ENCODE measurements at regions not wholly inside any gene's neighbourhood (a gene's known extent, or its start where the extent isn't known, plus 50 kb on each side); places are given as distances from the start of the nearest gene placed in this dataset.

DNA sequence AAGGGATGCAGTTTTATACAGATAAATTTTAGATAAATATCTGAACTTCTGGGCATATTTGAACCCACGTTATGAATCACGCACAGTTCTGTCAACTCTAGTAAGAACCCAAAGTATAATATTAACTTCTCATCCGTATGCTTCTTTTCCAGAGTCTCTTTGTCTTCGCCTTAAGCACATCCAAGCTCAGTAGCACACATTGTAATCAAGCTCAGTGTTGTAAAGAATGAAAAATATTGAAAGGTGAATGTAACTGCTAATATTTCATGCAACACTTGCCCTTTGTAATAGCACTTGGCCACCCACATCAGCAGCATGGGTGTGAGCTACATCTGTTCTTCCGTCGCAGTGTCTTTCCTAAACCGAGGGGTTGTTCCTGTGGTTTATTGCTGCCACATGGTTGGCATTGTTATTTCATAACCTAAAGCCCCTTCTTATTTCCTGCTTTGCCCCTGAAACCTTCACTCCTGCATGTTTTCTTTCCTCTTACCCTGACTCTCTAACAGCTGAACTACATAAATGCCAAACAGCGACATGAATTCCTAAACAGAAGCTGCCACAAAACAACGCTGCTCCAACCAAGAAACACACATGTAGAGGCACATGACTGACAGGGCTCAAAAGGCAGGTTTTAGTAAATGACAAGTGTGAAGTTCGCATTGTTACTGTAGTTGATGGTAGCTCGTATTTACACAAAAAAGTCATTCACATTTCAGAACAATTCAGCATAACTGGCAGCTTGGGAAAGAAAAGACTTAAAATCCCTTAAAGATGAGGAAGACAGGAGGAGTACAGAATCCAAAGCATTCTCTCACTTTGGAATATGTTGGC is 190.1 kb upstream of the MEF2C start:
- no peaks in the 10 kb centered on the region for H3K4me1 ChIP-seq (ENCODE audit: control insufficient read depth, insufficient read depth, low read length, poor library complexity, severe bottlenecking)
- H3K9me3 ChIP-seq (ENCODE audit: control insufficient read depth, low read length) = no peaks in the 10 kb centered on the region
- DNase-seq = no peak
- H3K27me3 ChIP-seq (replicated peaks; ENCODE audit: control insufficient read depth, insufficient read depth, low read length, poor library complexity, severe bottlenecking) = no peaks in the 10 kb centered on the region
- no peaks in the 10 kb centered on the region for H3K36me3 ChIP-seq (ENCODE audit: control insufficient read depth, insufficient read depth, low read length)
- no peak overlapping the region for H3K27ac ChIP-seq (ENCODE audit: insufficient read depth, low read length, poor library complexity, severe bottlenecking)
- H3K4me3 ChIP-seq (ENCODE audit: insufficient read depth, low read depth, low read length, poor library complexity, severe bottlenecking) = no peak overlapping the region

DNA sequence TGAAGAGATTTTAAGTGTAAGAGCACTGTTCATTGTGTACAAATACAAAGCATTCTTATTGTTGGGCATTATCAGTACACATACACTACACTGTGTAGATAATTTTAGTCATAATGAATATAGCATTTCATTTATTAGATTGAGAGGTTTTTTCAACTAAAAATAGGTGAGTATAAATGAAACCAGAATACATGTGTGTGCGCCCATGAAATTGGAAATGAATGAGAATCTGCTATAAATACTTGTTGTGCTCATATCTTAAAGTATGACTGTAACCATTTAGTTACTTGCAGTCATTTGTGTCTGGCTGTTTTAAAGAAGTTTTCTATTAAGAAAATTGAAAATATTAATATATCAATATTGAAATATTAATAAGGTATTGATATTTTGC is 189.0 kb upstream of the MEF2C start:
- Histone ChIP-seq H3K36me3 (ENCODE audit: control insufficient read depth, insufficient read depth, low read length) (no peaks in the 10 kb centered on the region), H3K4me1 (ENCODE audit: control insufficient read depth, insufficient read depth, low read length, poor library complexity, severe bottlenecking) (no peaks in the 10 kb centered on the region), H3K9me3 (ENCODE audit: control insufficient read depth, low read length) (no peaks in the 10 kb centered on the region), H3K4me3 (ENCODE audit: insufficient read depth, low read depth, low read length, poor library complexity, severe bottlenecking) (no peak overlapping the region), H3K27ac (ENCODE audit: insufficient read depth, low read length, poor library complexity, severe bottlenecking) (no peak overlapping the region), H3K27me3 (replicated peaks; ENCODE audit: control insufficient read depth, insufficient read depth, low read length, poor library complexity, severe bottlenecking) (no peaks in the 10 kb centered on the region)
- DNase-seq = no peak

DNA sequence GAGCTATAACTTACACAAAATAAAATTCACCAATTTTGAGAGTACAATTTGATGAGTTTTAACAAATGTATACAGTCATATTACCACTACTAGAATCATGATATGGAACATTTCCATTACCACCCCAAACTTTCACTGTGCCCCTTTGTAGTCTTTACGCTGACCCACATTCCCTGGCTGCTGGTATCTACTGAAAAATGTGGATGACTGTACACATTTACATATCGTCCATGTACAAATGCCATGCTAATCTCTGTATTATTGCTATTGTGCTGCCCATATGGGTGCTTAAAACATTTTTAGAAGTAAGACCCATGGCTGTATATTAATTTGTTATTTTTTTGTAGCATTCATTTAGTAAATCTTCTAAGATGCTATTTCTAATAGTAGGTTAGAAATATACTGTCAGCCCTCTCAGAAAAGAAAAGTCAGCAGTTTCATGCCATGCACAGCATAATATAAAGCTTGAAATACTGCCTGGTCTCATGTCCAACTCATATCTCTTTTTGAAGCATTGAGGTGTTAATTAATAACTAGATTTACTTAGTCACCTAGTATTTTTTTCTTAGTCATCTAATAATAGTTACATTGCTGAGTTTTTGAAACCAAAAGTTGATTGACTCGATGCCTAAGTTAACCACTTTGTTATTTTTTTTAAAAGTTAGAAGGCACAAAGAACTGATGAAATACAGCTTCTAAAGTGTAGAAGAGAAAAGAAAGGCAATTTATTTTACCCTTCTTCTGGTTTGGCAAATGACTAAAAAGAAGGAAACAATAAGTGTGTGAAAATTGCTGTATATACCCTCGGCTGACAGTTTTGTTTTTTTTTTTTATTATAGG is 188.3 kb upstream of the MEF2C start:
- Histone ChIP-seq H3K4me1 (ENCODE audit: control insufficient read depth, insufficient read depth, low read length, poor library complexity, severe bottlenecking) (no peaks in the 10 kb centered on the region), H3K27ac (ENCODE audit: insufficient read depth, low read length, poor library complexity, severe bottlenecking) (no peak overlapping the region), H3K27me3 (replicated peaks; ENCODE audit: control insufficient read depth, insufficient read depth, low read length, poor library complexity, severe bottlenecking) (no peaks in the 10 kb centered on the region), H3K9me3 (ENCODE audit: control insufficient read depth, low read length) (no peaks in the 10 kb centered on the region), H3K4me3 (ENCODE audit: insufficient read depth, low read depth, low read length, poor library complexity, severe bottlenecking) (no peak overlapping the region), H3K36me3 (ENCODE audit: control insufficient read depth, insufficient read depth, low read length) (no peaks in the 10 kb centered on the region)
- DNase-seq = no peak

DNA sequence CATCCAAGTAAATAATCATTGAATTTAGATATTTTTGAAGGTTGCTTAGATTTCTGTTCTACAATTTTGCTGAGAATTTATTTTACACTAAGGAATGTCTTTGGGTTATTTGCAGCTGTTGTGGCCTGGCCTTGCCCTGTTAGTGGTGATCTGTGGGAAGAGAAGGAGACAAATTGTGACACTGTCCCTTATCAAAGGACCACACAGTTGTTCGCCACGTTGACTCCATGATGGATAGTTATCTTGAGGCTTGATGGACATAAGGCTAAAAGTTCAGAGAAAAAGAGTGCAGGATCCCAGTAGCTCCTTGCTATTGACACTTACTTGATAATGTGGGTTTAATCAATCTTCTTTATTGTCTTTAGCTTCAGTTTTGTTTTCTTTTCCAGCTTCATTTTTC is 186.6 kb upstream of the MEF2C start:
- no peak for DNase-seq
- Histone ChIP-seq H3K27me3 (replicated peaks; ENCODE audit: control insufficient read depth, insufficient read depth, low read length, poor library complexity, severe bottlenecking) (no peaks in the 10 kb centered on the region), H3K27ac (ENCODE audit: insufficient read depth, low read length, poor library complexity, severe bottlenecking) (no peak overlapping the region), H3K36me3 (ENCODE audit: control insufficient read depth, insufficient read depth, low read length) (no peaks in the 10 kb centered on the region), H3K9me3 (ENCODE audit: control insufficient read depth, low read length) (no peaks in the 10 kb centered on the region), H3K4me3 (ENCODE audit: insufficient read depth, low read depth, low read length, poor library complexity, severe bottlenecking) (no peak overlapping the region), H3K4me1 (ENCODE audit: control insufficient read depth, insufficient read depth, low read length, poor library complexity, severe bottlenecking) (no peaks in the 10 kb centered on the region)

DNA sequence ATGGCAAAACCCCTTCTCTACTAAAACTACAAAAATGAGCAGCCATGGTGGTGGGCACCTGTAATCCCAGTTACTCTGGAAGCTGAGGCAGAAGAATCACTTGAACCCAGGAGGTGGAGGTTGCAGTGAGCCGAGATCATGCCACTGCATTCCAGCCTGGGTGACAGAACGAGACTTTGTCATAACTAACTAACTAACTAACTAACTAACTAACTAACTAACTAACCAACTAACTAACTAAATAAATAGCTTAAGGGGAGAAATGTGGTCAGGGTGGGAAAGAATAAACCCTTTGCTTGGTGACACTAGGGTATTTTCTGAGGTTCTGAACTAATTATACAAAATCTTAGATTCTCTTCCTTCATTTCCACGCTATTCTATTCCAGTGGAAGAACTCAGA is 184.4 kb upstream of the MEF2C start:
- Histone ChIP-seq H3K27me3 (replicated peaks; ENCODE audit: control insufficient read depth, insufficient read depth, low read length, poor library complexity, severe bottlenecking) (no peaks in the 10 kb centered on the region), H3K4me1 (ENCODE audit: control insufficient read depth, insufficient read depth, low read length, poor library complexity, severe bottlenecking) (no peaks in the 10 kb centered on the region), H3K27ac (ENCODE audit: insufficient read depth, low read length, poor library complexity, severe bottlenecking) (no peak overlapping the region), H3K9me3 (ENCODE audit: control insufficient read depth, low read length) (no peaks in the 10 kb centered on the region), H3K4me3 (ENCODE audit: insufficient read depth, low read depth, low read length, poor library complexity, severe bottlenecking) (no peak overlapping the region), H3K36me3 (ENCODE audit: control insufficient read depth, insufficient read depth, low read length) (no peaks in the 10 kb centered on the region)
- no peak for DNase-seq

DNA sequence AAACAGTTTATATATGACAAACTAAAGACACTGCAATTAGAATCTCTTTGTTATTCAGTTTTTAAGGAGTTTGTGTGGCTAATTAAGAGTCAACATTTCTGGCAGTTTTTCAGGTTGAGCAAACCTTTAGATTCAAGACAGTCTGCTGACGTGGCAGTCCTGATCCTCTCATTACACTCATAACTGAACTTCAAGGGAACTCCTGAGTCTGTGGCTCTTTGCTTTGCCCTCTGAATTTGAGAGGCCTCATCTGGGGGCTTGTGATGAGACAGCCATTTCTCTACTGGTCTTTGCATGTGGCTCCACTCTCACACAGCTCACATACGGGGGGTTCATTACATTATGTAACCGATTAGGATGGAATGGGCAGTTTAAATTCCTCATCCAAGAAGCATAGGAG is 182.9 kb upstream of the MEF2C start:
- H3K4me3 ChIP-seq (ENCODE audit: insufficient read depth, low read depth, low read length, poor library complexity, severe bottlenecking) = no peak overlapping the region
- H3K4me1 ChIP-seq (ENCODE audit: control insufficient read depth, insufficient read depth, low read length, poor library complexity, severe bottlenecking) = no peaks in the 10 kb centered on the region
- H3K9me3 ChIP-seq (ENCODE audit: control insufficient read depth, low read length) = no peaks in the 10 kb centered on the region
- no peaks in the 10 kb centered on the region for H3K27me3 ChIP-seq (replicated peaks; ENCODE audit: control insufficient read depth, insufficient read depth, low read length, poor library complexity, severe bottlenecking)
- no peak overlapping the region for H3K27ac ChIP-seq (ENCODE audit: insufficient read depth, low read length, poor library complexity, severe bottlenecking)
- no peaks in the 10 kb centered on the region for H3K36me3 ChIP-seq (ENCODE audit: control insufficient read depth, insufficient read depth, low read length)
- no peak for DNase-seq

DNA sequence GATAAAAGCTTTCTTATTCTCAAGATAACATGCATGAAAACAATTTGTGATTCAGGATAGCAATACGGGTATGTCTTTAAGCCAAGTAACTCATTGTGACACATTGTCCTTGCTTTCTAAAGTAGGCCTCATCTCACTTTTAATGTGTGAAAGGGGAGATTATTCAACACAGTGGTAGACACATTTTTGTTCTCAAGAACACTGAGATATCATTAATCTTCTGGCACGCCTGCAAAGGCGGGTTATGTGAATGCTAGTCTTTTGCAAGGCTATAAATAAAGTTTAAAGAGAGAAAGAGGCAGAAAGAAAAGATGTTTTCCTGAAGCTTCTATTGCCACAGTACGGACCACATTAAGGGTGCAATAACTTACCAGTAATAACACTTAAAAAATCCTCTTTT is 181.8 kb upstream of the MEF2C start:
- Histone ChIP-seq H3K4me1 (ENCODE audit: control insufficient read depth, insufficient read depth, low read length, poor library complexity, severe bottlenecking) (no peaks in the 10 kb centered on the region), H3K27ac (ENCODE audit: insufficient read depth, low read length, poor library complexity, severe bottlenecking) (no peak overlapping the region), H3K36me3 (ENCODE audit: control insufficient read depth, insufficient read depth, low read length) (no peaks in the 10 kb centered on the region), H3K27me3 (replicated peaks; ENCODE audit: control insufficient read depth, insufficient read depth, low read length, poor library complexity, severe bottlenecking) (no peaks in the 10 kb centered on the region), H3K9me3 (ENCODE audit: control insufficient read depth, low read length) (no peaks in the 10 kb centered on the region), H3K4me3 (ENCODE audit: insufficient read depth, low read depth, low read length, poor library complexity, severe bottlenecking) (no peak overlapping the region)
- no peak for DNase-seq

DNA sequence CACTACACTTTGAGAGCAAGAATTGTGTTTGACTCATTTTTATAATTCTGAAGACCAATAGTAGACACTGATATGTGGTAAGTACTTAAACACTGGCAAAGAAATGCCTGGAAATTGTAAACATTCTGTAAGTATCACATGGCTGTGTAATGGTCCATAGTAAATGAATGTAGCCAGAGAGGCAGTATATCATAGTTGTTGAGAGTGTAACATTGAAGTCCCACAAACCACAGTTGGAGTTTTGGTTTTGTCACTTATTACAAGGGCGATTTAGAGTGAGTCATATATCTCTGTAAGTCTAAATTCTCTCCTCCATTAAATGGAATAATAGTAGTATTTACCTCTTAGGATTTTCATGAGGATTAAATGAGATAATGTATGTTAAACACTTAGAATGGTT is 181.1 kb upstream of the MEF2C start:
- no peak for DNase-seq
- Histone ChIP-seq H3K4me3 (ENCODE audit: insufficient read depth, low read depth, low read length, poor library complexity, severe bottlenecking) (no peak overlapping the region), H3K4me1 (ENCODE audit: control insufficient read depth, insufficient read depth, low read length, poor library complexity, severe bottlenecking) (no peaks in the 10 kb centered on the region), H3K36me3 (ENCODE audit: control insufficient read depth, insufficient read depth, low read length) (no peaks in the 10 kb centered on the region), H3K9me3 (ENCODE audit: control insufficient read depth, low read length) (no peaks in the 10 kb centered on the region), H3K27me3 (replicated peaks; ENCODE audit: control insufficient read depth, insufficient read depth, low read length, poor library complexity, severe bottlenecking) (no peaks in the 10 kb centered on the region), H3K27ac (ENCODE audit: insufficient read depth, low read length, poor library complexity, severe bottlenecking) (no peak overlapping the region)

DNA sequence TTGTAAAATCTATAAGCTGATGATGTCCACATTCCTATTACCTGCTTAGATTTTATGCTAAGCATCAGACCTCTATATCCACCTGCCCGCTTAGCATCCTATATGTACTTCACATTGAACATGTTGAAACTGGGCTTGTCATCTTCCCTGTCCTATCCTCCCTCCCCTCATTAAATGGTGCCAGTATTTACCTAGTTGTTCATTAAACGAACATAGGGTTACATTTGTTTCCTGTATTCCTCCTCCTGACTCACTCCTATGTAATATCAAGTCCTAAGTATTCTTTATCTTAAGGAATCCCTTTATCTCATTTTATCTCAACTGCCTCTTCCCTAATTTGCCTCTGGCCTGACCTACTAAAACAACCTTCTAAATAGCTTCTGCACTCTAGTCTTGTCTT is 177.8 kb upstream of the MEF2C start:
- Histone ChIP-seq H3K36me3 (ENCODE audit: control insufficient read depth, insufficient read depth, low read length) (no peaks in the 10 kb centered on the region), H3K27ac (ENCODE audit: insufficient read depth, low read length, poor library complexity, severe bottlenecking) (no peak overlapping the region), H3K27me3 (replicated peaks; ENCODE audit: control insufficient read depth, insufficient read depth, low read length, poor library complexity, severe bottlenecking) (no peaks in the 10 kb centered on the region), H3K4me1 (ENCODE audit: control insufficient read depth, insufficient read depth, low read length, poor library complexity, severe bottlenecking) (no peaks in the 10 kb centered on the region), H3K9me3 (ENCODE audit: control insufficient read depth, low read length) (no peaks in the 10 kb centered on the region), H3K4me3 (ENCODE audit: insufficient read depth, low read depth, low read length, poor library complexity, severe bottlenecking) (no peak overlapping the region)
- DNase-seq = no peak

DNA sequence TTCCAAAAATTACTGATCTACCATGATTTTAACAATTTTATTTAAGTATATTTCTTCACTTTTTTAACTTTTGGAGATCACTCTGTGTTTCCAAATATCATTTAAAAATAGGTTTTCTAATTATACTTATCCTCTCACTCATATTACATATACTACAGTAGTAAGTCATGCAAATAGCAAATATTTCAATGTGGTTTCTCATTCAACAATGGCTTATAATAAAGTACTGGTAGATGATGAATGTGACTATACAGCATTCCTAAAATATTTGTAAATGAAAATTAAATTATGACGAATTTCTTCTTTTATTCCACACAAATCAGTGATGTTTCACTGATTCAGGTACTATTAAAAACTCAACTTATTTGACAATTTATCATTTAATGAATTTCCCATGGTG is 176.3 kb upstream of the MEF2C start:
- no peaks in the 10 kb centered on the region for H3K27me3 ChIP-seq (replicated peaks; ENCODE audit: control insufficient read depth, insufficient read depth, low read length, poor library complexity, severe bottlenecking)
- no peak overlapping the region for H3K27ac ChIP-seq (ENCODE audit: insufficient read depth, low read length, poor library complexity, severe bottlenecking)
- no peak for DNase-seq

More for the DNA sequence above, 176.3 kb upstream of the MEF2C start:
- H3K9me3 ChIP-seq (ENCODE audit: control insufficient read depth, low read length) = no peaks in the 10 kb centered on the region
- no peaks in the 10 kb centered on the region for H3K36me3 ChIP-seq (ENCODE audit: control insufficient read depth, insufficient read depth, low read length)
- no peaks in the 10 kb centered on the region for H3K4me1 ChIP-seq (ENCODE audit: control insufficient read depth, insufficient read depth, low read length, poor library complexity, severe bottlenecking)
- H3K4me3 ChIP-seq (ENCODE audit: insufficient read depth, low read depth, low read length, poor library complexity, severe bottlenecking) = no peak overlapping the region

All from effector memory CD4-positive, alpha-beta T cell (primary cell).